Tibial nerve (tissue), 4 donors: ENCODE measurements at regions not wholly inside any gene's neighbourhood (a gene's known extent, or its start where the extent isn't known, plus 50 kb on each side); places are given as distances from the start of the nearest gene placed in this dataset.

Source experiments
- DNase-seq, 2 donors: peaks; one replicate each; pipeline ENCODE4 v3.0.0-alpha.2; 2019; ENCODE audit warnings: low spot score in 2 of 2
- H3K27ac ChIP-seq, 4 donors: fragments of 200-600 bp; sonication (generic) in 3 of 4; one replicate each; pipeline ENCODE4 v1.5.1; 2017 to 2019; ENCODE audit warnings: mild to moderate bottlenecking in 1 of 4
- H3K27me3 ChIP-seq, 2 donors: fragments of 200-600 bp; sonication (generic) in 1 of 2; one replicate each; pipeline versions ENCODE4 v1.5.1 to v1.6.0; 2017 to 2019
- H3K36me3 ChIP-seq, 3 donors: fragments of 200-600 bp; sonication (generic); one replicate each; pipeline ENCODE4 v1.5.1; 2018 to 2019
- H3K4me1 ChIP-seq, 4 donors: fragments of 200-600 bp; sonication (generic) in 3 of 4; one replicate each; pipeline ENCODE4 v1.5.1; 2017 to 2019
- H3K4me3 ChIP-seq, 4 donors: fragments of 200-600 bp; sonication (generic) in 3 of 4; one replicate each; pipeline ENCODE4 v1.5.1; 2017 to 2019; ENCODE audit warnings: mild to moderate bottlenecking in 1 of 4, moderate library complexity in 1 of 4
- H3K9me3 ChIP-seq, 4 donors: fragments of 200-600 bp; sonication (generic) in 3 of 4; one replicate each; pipeline ENCODE4 v1.5.1; 2017 to 2019
- EP300 ChIP-seq, 2 donors: sonication (generic); formaldehyde crosslinking; IDR thresholded peaks; one replicate each; pipeline ENCODE4 v1.6.1; 2017; ENCODE audit warnings: antibody characterized with exemption in 2 of 2, mild to moderate bottlenecking in 1 of 2
- POLR2A ChIP-seq, 2 donors: fragments of 450-650 bp; IDR thresholded peaks; one replicate each; pipeline ENCODE4 v1.6.1; 2017; ENCODE audit warnings: antibody characterized with exemption in 2 of 2, mild to moderate bottlenecking in 2 of 2, moderate library complexity in 2 of 2
- WGBS, 2 donors: methylation state at CpG; one replicate each; pipeline ENCODE4 v1.1.5; 2018; 5-methylcytosine and 5-hydroxymethylcytosine counted together
- TF ChIP-seq, protein P1 (sequence below), 5 experiments: fragments of 200-600 bp in 3 of 5; fragments of 450-650 bp in 2 of 5; sonication (generic) in 3 of 5; IDR thresholded peaks; one replicate each; pipeline ENCODE4 v1.5.1; 2016 to 2019; ENCODE audit warnings: antibody characterized with exemption in 5 of 5, mild to moderate bottlenecking in 3 of 5, moderate library complexity in 2 of 5

DNA sequence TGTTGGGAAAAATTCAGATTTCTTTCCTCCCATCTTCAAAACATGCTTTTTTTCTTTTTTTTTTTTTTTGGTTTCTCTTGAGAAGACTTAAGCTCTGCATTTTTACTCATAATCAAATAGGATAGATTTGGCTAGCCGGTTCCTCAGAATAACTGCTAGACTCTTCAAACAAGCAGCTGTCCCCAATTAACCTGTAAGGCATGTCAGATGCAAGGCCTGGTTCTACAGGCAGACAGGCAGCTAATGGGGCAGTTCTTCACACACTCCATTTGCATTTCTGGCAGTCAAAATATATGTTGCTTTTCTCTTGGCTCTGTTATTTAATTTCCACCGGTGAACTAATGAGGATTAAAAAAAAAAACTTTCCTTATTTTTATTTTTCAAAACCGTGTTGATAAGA lies 228.0 kb upstream of the ATP2B1 start:
- 41 to 46% methylated on average over 3 of the region's 3 CpGs for WGBS, 2 donors
- Histone ChIP-seq H3K27me3 (no peaks in the 10 kb centered on the region), H3K4me1 (peaks cover 0 to 5% (median 0%) of the 10 kb centered on the region in 4 donors), H3K36me3 (no peaks in the 10 kb centered on the region), H3K27ac (no peak overlapping the region), H3K4me3 (no peak overlapping the region), H3K9me3 (no peaks in the 10 kb centered on the region)
- TF ChIP-seq EP300 (IDR thresholded peaks at IDR 0.05) (no peak), POLR2A (IDR thresholded peaks at IDR 0.05) (no peak)
- TF ChIP-seq, protein P1, sequence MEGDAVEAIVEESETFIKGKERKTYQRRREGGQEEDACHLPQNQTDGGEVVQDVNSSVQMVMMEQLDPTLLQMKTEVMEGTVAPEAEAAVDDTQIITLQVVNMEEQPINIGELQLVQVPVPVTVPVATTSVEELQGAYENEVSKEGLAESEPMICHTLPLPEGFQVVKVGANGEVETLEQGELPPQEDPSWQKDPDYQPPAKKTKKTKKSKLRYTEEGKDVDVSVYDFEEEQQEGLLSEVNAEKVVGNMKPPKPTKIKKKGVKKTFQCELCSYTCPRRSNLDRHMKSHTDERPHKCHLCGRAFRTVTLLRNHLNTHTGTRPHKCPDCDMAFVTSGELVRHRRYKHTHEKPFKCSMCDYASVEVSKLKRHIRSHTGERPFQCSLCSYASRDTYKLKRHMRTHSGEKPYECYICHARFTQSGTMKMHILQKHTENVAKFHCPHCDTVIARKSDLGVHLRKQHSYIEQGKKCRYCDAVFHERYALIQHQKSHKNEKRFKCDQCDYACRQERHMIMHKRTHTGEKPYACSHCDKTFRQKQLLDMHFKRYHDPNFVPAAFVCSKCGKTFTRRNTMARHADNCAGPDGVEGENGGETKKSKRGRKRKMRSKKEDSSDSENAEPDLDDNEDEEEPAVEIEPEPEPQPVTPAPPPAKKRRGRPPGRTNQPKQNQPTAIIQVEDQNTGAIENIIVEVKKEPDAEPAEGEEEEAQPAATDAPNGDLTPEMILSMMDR (IDR thresholded peaks at IDR 0.05) = no peak
- no peak for DNase-seq

DNA sequence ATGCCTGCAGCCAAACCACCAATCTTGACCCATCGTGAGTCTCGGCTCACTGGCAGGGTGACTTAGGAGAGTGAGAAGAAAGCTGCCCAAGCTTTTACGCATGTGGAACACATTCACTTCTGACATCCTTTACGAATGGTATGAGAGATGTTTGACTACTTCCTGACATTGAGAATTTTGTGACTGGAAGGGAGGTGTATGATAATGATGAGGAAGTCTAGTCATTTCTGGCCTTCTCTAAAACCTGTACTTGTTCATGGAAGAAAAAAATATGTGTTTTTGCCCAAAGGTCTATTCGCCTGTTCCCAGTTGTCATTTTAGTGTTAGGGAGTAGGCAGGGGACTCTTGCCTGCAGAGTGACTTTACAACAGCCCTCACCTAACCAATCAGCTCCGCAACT lies 227.2 kb upstream of the ATP2B1 start:
- no peaks in the 10 kb centered on the region for H3K27me3 ChIP-seq
- H3K4me1 ChIP-seq = peaks cover 0 to 5% (median 0%) of the 10 kb centered on the region in 4 donors
- 88 to 89% methylated on average over 6 of the region's 6 CpGs for WGBS, 2 donors
- no peaks in the 10 kb centered on the region for H3K9me3 ChIP-seq
- DNase-seq = no peak
- H3K4me3 ChIP-seq = no peak overlapping the region
- H3K27ac ChIP-seq = no peak overlapping the region
- TF ChIP-seq, protein P1 (IDR thresholded peaks at IDR 0.05) = no peak
- H3K36me3 ChIP-seq = no peaks in the 10 kb centered on the region

DNA sequence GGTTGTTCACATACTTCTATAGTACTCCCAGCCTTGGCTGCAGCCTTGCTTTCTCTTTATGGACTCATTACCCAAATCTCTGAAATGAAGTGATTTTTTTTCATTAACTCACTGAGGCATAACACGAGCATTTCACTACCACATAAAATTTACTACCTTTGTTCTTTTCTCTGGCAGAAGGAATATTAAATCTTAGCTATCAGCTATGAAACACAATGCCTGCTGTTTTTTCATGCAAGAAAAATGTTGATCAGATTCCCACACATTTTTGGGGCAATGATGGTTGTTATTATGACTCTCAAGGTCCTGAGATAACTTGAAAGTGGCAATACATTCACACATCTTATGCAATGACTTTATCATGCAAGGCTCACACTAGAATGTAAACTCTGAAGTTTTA lies 225.3 kb upstream of the ATP2B1 start:
- Histone ChIP-seq H3K27ac (no peak overlapping the region), H3K9me3 (no peaks in the 10 kb centered on the region), H3K27me3 (no peaks in the 10 kb centered on the region), H3K36me3 (no peaks in the 10 kb centered on the region), H3K4me1 (peaks cover 0 to 5% (median 0%) of the 10 kb centered on the region in 4 donors), H3K4me3 (no peak overlapping the region)
- DNase-seq = no peak
- WGBS, 2 donors = 52 to 68% methylated on average over 1 of the region's 1 CpG
- TF ChIP-seq POLR2A (IDR thresholded peaks at IDR 0.05) (no peak), EP300 (IDR thresholded peaks at IDR 0.05) (no peak)
- TF ChIP-seq, protein P1 (IDR thresholded peaks at IDR 0.05) = no peak

DNA sequence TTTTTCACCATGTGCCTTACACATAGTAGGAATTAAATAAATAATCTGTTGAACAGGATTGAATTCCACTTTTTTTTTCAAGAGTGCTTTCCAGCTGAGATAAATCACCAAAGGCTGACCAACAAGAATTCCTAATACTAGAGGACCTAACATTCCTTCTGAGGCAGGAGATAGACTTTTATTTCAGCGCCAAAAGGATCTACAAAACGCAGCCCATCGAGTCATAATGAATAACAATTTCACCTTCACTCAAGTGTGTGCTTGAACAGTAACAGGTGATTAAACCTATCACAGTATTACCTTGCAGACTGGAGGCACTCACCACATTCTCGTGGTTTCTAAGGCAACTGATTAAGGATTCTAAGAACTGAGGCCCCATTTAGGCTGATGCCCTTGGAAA lies 224.3 kb upstream of the ATP2B1 start:
- TF ChIP-seq, protein P1 (IDR thresholded peaks at IDR 0.05) = no peak
- TF ChIP-seq POLR2A (IDR thresholded peaks at IDR 0.05) = no peak
- TF ChIP-seq EP300 (IDR thresholded peaks at IDR 0.05) = no peak
- WGBS, 2 donors = 67 to 81% methylated on average over 4 of the region's 4 CpGs
- no peaks in the 10 kb centered on the region for H3K9me3 ChIP-seq

DNA sequence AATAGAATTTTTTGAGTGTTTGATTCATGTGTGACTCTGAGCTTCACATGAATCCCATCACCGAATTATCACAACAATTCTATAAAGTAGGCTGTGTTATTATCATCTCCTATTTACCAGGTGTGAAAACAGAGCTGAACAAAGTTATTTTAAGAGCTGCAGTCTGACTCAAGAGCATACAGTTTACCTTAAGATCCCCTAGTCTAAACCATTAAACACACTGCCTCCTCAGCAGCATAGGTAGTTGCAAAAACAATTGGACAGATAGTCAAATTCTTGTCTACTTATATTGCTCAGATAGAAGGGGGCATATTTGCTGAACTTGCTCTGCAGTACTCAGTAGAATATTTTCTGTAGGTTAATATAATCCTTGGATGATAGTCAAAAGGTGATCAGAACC lies 219.8 kb upstream of the ATP2B1 start:
- no peaks in the 10 kb centered on the region for H3K36me3 ChIP-seq
- H3K27me3 ChIP-seq = no peaks in the 10 kb centered on the region
- H3K27ac ChIP-seq = peak overlapping the region in 1 of 4 donors; percentile 9
- no peaks in the 10 kb centered on the region for H3K9me3 ChIP-seq
- 83 to 91% methylated on average over 1 of the region's 1 CpG for WGBS, 2 donors
- TF ChIP-seq, protein P1 (IDR thresholded peaks at IDR 0.05) = no peak
- no peak for TF ChIP-seq POLR2A (IDR thresholded peaks at IDR 0.05)
- no peak overlapping the region for H3K4me3 ChIP-seq
- DNase-seq = no peak
- no peaks in the 10 kb centered on the region for H3K4me1 ChIP-seq

More for the DNA sequence above, 224.3 kb upstream of the ATP2B1 start:
- no peaks in the 10 kb centered on the region for H3K36me3 ChIP-seq
- no peaks in the 10 kb centered on the region for H3K27me3 ChIP-seq
- H3K27ac ChIP-seq = no peak overlapping the region
- no peak for DNase-seq
- H3K4me1 ChIP-seq = peaks cover 0 to 5% (median 0%) of the 10 kb centered on the region in 4 donors
- no peak overlapping the region for H3K4me3 ChIP-seq
